IgD-negative memory B cell (primary cell): ENCODE measurements at regions not wholly inside any gene's neighbourhood (a gene's known extent, or its start where the extent isn't known, plus 50 kb on each side); places are given as distances from the start of the nearest gene placed in this dataset.

Experiments
- H3K27ac Mint-ChIP-seq, 3 donors: one replicate each; pipeline ENCODE4 v1.8.0; 2020 to 2022; ENCODE audit warnings: mild to moderate bottlenecking in 3 of 3, mixed read lengths in 3 of 3, moderate library complexity in 1 of 3
- H3K27me3 Mint-ChIP-seq: one replicate; pipeline ENCODE4 v1.8.0; 2021; ENCODE audit warnings: mixed read lengths
- H3K36me3 Mint-ChIP-seq: one replicate; pipeline ENCODE4 v1.8.0; 2020; ENCODE audit warnings: mild to moderate bottlenecking, mixed read lengths
- H3K4me1 Mint-ChIP-seq, 3 donors: one replicate each; pipeline ENCODE4 v1.8.0; 2020 to 2022; ENCODE audit warnings: mixed read lengths in 3 of 3, mild to moderate bottlenecking in 1 of 3
- H3K4me3 Mint-ChIP-seq, 4 donors: one replicate each; pipeline ENCODE4 v1.8.0; 2020 to 2022; ENCODE audit warnings: mild to moderate bottlenecking in 4 of 4, mixed read lengths in 4 of 4, moderate library complexity in 3 of 4
- H3K9me3 Mint-ChIP-seq, 3 donors: one replicate each; pipeline ENCODE4 v1.8.0; 2020 to 2021; ENCODE audit warnings: mixed read lengths in 3 of 3, mild to moderate bottlenecking in 1 of 3

GRCh38 chr14:36245223-36245622 is 68.7 kb upstream of the PTCSC3 start:
- no peaks in the 10 kb centered on the region for H3K27me3 Mint-ChIP-seq
- H3K4me3 Mint-ChIP-seq: no peak overlapping the region
- no peaks in the 10 kb centered on the region for H3K36me3 Mint-ChIP-seq
- H3K4me1 Mint-ChIP-seq: no peaks in the 10 kb centered on the region
- H3K27ac Mint-ChIP-seq: no peak overlapping the region
- peaks cover 0 to 7% (median 3%) of the 10 kb centered on the region in 3 donors for H3K9me3 Mint-ChIP-seq

- peaks cover 0 to under 1% (median 0%) of the 10 kb centered on the region in 3 donors for H3K9me3 Mint-ChIP-seq
- peaks cover 3% of the 10 kb centered on the region for H3K27me3 Mint-ChIP-seq
- peaks cover 2% of the 10 kb centered on the region for H3K36me3 Mint-ChIP-seq
- no peak overlapping the region for H3K27ac Mint-ChIP-seq
- no peaks in the 10 kb centered on the region for H3K4me1 Mint-ChIP-seq
- H3K4me3 Mint-ChIP-seq: no peak overlapping the region
Measured at GRCh38 chr14:36243183-36243582, 66.7 kb upstream of the PTCSC3 start.

- Mint-ChIP-seq H3K27ac (no peak overlapping the region), H3K27me3 (peaks cover 3% of the 10 kb centered on the region), H3K9me3 (no peaks in the 10 kb centered on the region), H3K4me1 (no peaks in the 10 kb centered on the region), H3K4me3 (no peak overlapping the region), H3K36me3 (peaks cover 2% of the 10 kb centered on the region)
Measured at GRCh38 chr14:36241183-36241582, 64.7 kb upstream of the PTCSC3 start.

GRCh38 chr14:36238666-36239363 is 62.3 kb upstream of the PTCSC3 start:
- Mint-ChIP-seq H3K36me3 (peaks cover 2% of the 10 kb centered on the region), H3K27ac (no peak overlapping the region)

GRCh38 chr14:36233217-36233616 is 56.7 kb upstream of the PTCSC3 start:
- Mint-ChIP-seq H3K27ac (no peak overlapping the region), H3K4me3 (no peak overlapping the region), H3K9me3 (no peaks in the 10 kb centered on the region), H3K36me3 (no peaks in the 10 kb centered on the region), H3K4me1 (no peaks in the 10 kb centered on the region), H3K27me3 (peaks cover 7% of the 10 kb centered on the region)

More at GRCh38 chr14:36238666-36239363, 62.3 kb upstream of the PTCSC3 start:
- H3K4me3 Mint-ChIP-seq: peak overlapping the region in 1 of 4 donors; percentile 67
- no peaks in the 10 kb centered on the region for H3K4me1 Mint-ChIP-seq
- peaks cover 3% of the 10 kb centered on the region for H3K27me3 Mint-ChIP-seq
- no peaks in the 10 kb centered on the region for H3K9me3 Mint-ChIP-seq

GRCh38 chr14:36229262-36229661 is 52.7 kb upstream of the PTCSC3 start:
- no peaks in the 10 kb centered on the region for H3K9me3 Mint-ChIP-seq
- H3K4me3 Mint-ChIP-seq: no peak overlapping the region
- no peak overlapping the region for H3K27ac Mint-ChIP-seq
- no peaks in the 10 kb centered on the region for H3K4me1 Mint-ChIP-seq
- H3K36me3 Mint-ChIP-seq: no peaks in the 10 kb centered on the region
- H3K27me3 Mint-ChIP-seq: peaks cover 7% of the 10 kb centered on the region

- Mint-ChIP-seq H3K4me1 (no peaks in the 10 kb centered on the region), H3K27ac (no peak overlapping the region), H3K27me3 (peaks cover 2% of the 10 kb centered on the region)
Measured at GRCh38 chr14:36227802-36228201, 51.3 kb upstream of the PTCSC3 start.

GRCh38 chr14:36227344-36227743 is 50.8 kb upstream of the PTCSC3 start:
- Mint-ChIP-seq H3K4me3 (no peak overlapping the region), H3K36me3 (no peaks in the 10 kb centered on the region), H3K27me3 (peaks cover 2% of the 10 kb centered on the region), H3K4me1 (no peaks in the 10 kb centered on the region), H3K9me3 (no peaks in the 10 kb centered on the region), H3K27ac (no peak overlapping the region)

More at GRCh38 chr14:36227802-36228201, 51.3 kb upstream of the PTCSC3 start:
- no peaks in the 10 kb centered on the region for H3K9me3 Mint-ChIP-seq
- no peak overlapping the region for H3K4me3 Mint-ChIP-seq
- no peaks in the 10 kb centered on the region for H3K36me3 Mint-ChIP-seq
